ENCODE measurements at regions not wholly inside any gene's neighbourhood (a gene's known extent, or its start where the extent isn't known, plus 50 kb on each side); places are given as distances from the start of the nearest gene placed in this dataset.

DNA sequence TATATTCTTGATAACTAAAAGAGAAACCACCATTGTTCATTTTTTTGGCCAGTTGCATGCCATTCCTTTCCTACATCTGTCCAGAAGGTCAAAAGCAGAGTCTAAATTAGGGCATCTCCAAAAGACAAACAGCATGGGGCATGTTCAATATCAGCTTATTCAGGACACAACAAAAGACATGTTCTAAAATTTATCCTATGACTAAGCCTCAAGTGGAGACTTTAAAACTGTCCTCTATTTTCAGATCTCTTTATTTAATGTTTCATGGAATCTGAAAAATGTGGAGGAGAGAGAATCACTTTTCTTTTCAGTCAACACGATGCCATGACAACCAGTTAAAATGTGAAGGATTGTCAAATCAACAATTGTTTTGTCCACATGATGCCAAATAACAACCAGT is 303.4 kb upstream of the PRMT6 start:
- TF ChIP-seq SETDB1 (CRISPR knock-in tag; IDR thresholded peaks at IDR 0.05; ENCODE audit: borderline replicate concordance) = no peak
- TF ChIP-seq ZFX (CRISPR knock-in tag; IDR thresholded peaks at IDR 0.05; ENCODE audit: low read depth) = no peak
- TF ChIP-seq GABPA (IDR thresholded peaks at IDR 0.05; ENCODE audit: low read depth, low read length) = no peak
- TF ChIP-seq GABPA (CRISPR knock-in tag; IDR thresholded peaks at IDR 0.05; ENCODE audit: low read depth) = no peak
- TF ChIP-seq, protein P1, sequence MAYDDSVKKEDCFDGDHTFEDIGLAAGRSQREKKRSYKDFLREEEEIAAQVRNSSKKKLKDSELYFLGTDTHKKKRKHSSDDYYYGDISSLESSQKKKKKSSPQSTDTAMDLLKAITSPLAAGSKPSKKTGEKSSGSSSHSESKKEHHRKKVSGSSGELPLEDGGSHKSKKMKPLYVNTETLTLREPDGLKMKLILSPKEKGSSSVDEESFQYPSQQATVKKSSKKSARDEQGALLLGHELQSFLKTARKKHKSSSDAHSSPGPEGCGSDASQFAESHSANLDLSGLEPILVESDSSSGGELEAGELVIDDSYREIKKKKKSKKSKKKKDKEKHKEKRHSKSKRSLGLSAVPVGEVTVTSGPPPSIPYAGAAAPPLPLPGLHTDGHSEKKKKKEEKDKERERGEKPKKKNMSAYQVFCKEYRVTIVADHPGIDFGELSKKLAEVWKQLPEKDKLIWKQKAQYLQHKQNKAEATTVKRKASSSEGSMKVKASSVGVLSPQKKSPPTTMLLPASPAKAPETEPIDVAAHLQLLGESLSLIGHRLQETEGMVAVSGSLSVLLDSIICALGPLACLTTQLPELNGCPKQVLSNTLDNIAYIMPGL (CRISPR knock-in tag; IDR thresholded peaks at IDR 0.05; ENCODE audit: borderline replicate concordance in 1 of 2, low read depth in 1 of 2) = no peak
- TF ChIP-seq ZNF30 (CRISPR knock-in tag; IDR thresholded peaks at IDR 0.05) = no peak
- TF ChIP-seq MEIS1 (CRISPR knock-in tag; IDR thresholded peaks at IDR 0.05; ENCODE audit: borderline replicate concordance) = no peak
